ENCODE measurements at regions not wholly inside any gene's neighbourhood (a gene's known extent, or its start where the extent isn't known, plus 50 kb on each side); places are given as distances from the start of the nearest gene placed in this dataset.
"Not testable (repeated sequence)": the region's sequence is repeated elsewhere in the genome, so short reads cannot be mapped to it uniquely, and the experiment has no call there.

DNA sequence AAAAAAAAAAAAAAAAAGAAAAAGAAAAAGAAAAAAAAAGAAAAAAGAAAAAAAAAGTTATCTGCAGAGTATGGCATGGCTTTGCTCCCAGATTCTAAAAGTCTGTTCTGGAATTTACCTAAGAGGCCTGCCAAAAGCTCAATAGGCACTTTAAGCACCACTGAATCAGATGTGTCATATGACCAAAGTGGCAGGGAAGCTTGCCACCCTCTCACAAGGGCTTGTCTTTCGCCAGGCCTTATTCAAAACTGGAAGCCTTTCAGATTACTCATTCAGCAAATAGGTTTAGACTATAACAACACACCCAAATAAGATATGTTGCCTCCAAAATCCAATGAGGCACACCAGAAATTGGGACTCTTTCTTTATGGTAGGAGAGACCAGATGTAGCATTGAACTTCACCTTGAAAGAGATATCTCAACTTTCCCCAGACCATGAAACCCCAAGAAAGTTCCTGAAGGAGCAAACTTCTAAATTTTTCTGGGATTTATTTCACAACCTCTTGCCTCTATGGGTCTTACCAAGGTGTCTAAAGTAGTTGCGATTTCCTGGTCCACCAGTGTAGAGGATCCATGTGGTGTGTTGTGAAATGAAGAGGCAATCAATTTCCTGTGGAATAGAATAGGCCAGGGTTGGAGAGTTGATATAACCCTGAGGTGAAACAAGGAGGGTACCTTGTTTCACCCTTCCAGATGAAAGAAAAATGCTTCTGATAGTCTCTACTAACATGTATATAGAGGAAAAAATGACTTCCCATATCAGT lies 218.8 kb downstream of the DAD1 start:
- Histone ChIP-seq H3K27me3 (ENCODE audit: control insufficient read depth, insufficient read depth, low read length) (peaks cover 12% of the 10 kb centered on the region), H3K9me3 (ENCODE audit: control insufficient read depth, insufficient read depth, low read length) (no peaks in the 10 kb centered on the region), H3K4me3 (ENCODE audit: low read depth, low read length) (no peak overlapping the region), H3K27ac (ENCODE audit: low read depth, low read length) (no peak overlapping the region)
- ChIA-PET POLR2A (no interaction called here), CTCF (interaction anchor here (1.0 to 3.0 kb wide), 4 partner anchors 51 to 204 kb away, joined by 3 to 15 read pairs (median 6); no protein-coding TSS in a partner anchor)
- no peak for TF ChIP-seq CTCF (IDR thresholded peaks at IDR 0.05; ENCODE audit: low read depth, low read length)
- DNase-seq (ENCODE audit: low read depth, low spot score), result no peak

- no peaks in the 10 kb centered on the region for H3K27me3 ChIP-seq (ENCODE audit: control insufficient read depth, insufficient read depth, low read length)
- CTCF ChIA-PET, result interaction anchor here (2.7 kb wide), 1 partner anchor 39 kb away, joined by 7 read pairs; no protein-coding TSS in a partner anchor
- no peak for DNase-seq (ENCODE audit: low read depth, low spot score)
- no peaks in the 10 kb centered on the region for H3K9me3 ChIP-seq (ENCODE audit: control insufficient read depth, insufficient read depth, low read length)
- H3K4me3 ChIP-seq (ENCODE audit: low read depth, low read length), result no peak overlapping the region
- no peak for TF ChIP-seq CTCF (IDR thresholded peaks at IDR 0.05; ENCODE audit: low read depth, low read length)
- POLR2A ChIA-PET, result no interaction called here
- no peak overlapping the region for H3K27ac ChIP-seq (ENCODE audit: low read depth, low read length)
These were observed 230.3 kb downstream of the DAD1 start for GRCh38 chr14:22358726-22359125.

DNA sequence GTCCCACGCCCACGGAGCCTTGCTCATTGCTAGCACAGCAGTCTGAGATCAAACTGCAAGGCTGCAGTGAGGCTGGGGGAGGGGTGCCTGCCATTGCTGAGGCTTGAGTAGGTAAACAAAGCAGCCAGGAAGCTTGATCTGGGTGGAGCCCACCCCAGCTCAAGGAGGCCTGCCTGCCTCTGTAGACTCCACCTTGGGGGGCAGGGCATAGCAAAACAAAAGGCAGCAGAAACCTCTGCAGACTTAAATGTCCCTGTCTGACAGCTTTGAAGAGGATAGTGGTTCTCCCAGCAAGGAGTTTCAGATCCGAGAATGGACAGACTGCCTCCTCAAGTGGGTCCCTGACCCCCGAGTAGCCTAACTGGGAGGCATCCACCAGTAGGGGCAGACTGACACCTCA lies 239.7 kb downstream of the DAD1 start:
- POLR2A ChIA-PET, CTCF ChIA-PET: not testable (repeated sequence)

GRCh38 chr14:22344673-22345072 lies 244.4 kb downstream of the DAD1 start:
- no peaks in the 10 kb centered on the region for H3K27me3 ChIP-seq (ENCODE audit: control insufficient read depth, insufficient read depth, low read length)
- ChIA-PET CTCF (interaction anchor here (1.6 kb wide), 1 partner anchor 25 kb away, joined by 3 read pairs; no protein-coding TSS in a partner anchor), POLR2A (no interaction called here)
- TF ChIP-seq CTCF (IDR thresholded peaks at IDR 0.05; ENCODE audit: low read depth, low read length), result no peak
- H3K27ac ChIP-seq (ENCODE audit: low read depth, low read length), result no peak overlapping the region
- H3K4me3 ChIP-seq (ENCODE audit: low read depth, low read length), result no peak overlapping the region
- no peak for DNase-seq (ENCODE audit: low read depth, low spot score)
- H3K9me3 ChIP-seq (ENCODE audit: control insufficient read depth, insufficient read depth, low read length), result no peaks in the 10 kb centered on the region; the same call in 1 of the 2 replicates

More for the DNA sequence above, 239.7 kb downstream of the DAD1 start:
- H3K9me3 ChIP-seq (ENCODE audit: control insufficient read depth, insufficient read depth, low read length); H3K27me3 ChIP-seq (ENCODE audit: control insufficient read depth, insufficient read depth, low read length); H3K27ac ChIP-seq (ENCODE audit: low read depth, low read length); DNase-seq (ENCODE audit: low read depth, low spot score); H3K4me3 ChIP-seq (ENCODE audit: low read depth, low read length): not testable (repeated sequence)

- H3K9me3 ChIP-seq (ENCODE audit: control insufficient read depth, insufficient read depth, low read length); POLR2A ChIA-PET; H3K4me3 ChIP-seq (ENCODE audit: low read depth, low read length); H3K27me3 ChIP-seq (ENCODE audit: control insufficient read depth, insufficient read depth, low read length); H3K27ac ChIP-seq (ENCODE audit: low read depth, low read length); DNase-seq (ENCODE audit: low read depth, low spot score): not testable (repeated sequence)
- CTCF ChIA-PET, result interaction anchor here (1.6 kb wide), 1 partner anchor 25 kb away, joined by 3 read pairs; no protein-coding TSS in a partner anchor
These were observed 244.8 kb downstream of the DAD1 start for GRCh38 chr14:22344209-22344608.

- H3K27ac ChIP-seq (ENCODE audit: low read depth, low read length), result no peak overlapping the region
- no peak overlapping the region for H3K4me3 ChIP-seq (ENCODE audit: low read depth, low read length)
- no peak for TF ChIP-seq CTCF (IDR thresholded peaks at IDR 0.05; ENCODE audit: low read depth, low read length)
- POLR2A ChIA-PET, result no interaction called here
- no peaks in the 10 kb centered on the region; the same call in 1 of the 2 replicates for H3K9me3 ChIP-seq (ENCODE audit: control insufficient read depth, insufficient read depth, low read length)
- H3K27me3 ChIP-seq (ENCODE audit: control insufficient read depth, insufficient read depth, low read length), result peaks cover 3% of the 10 kb centered on the region
- no peak for DNase-seq (ENCODE audit: low read depth, low spot score)
- CTCF ChIA-PET, result interaction anchor here (0.6 to 1.7 kb wide), 6 partner anchors 10 to 313 kb away, joined by 3 to 11 read pairs (median 4); no protein-coding TSS in a partner anchor
These were observed 248.0 kb downstream of the DAD1 start for GRCh38 chr14:22341049-22341448.
